Stimulated activated CD4-positive, alpha-beta T cell treated with anti-CD3 and anti-CD28 coated beads, Interleukin-4, amount 100 ng/mL, for 48 hours (primary cell): ENCODE measurements at regions not wholly inside any gene's neighbourhood (a gene's known extent, or its start where the extent isn't known, plus 50 kb on each side); places are given as distances from the start of the nearest gene placed in this dataset.
"Not testable (repeated sequence)": the region's sequence is repeated elsewhere in the genome, so short reads cannot be mapped to it uniquely, and the experiment has no call there.

Source experiments
- DNase-seq, 2 donors: peaks; one replicate each; pipeline ENCODE4 v3.0.0-alpha.2; 2020; ENCODE audit warnings: low read depth in 2 of 2

DNA sequence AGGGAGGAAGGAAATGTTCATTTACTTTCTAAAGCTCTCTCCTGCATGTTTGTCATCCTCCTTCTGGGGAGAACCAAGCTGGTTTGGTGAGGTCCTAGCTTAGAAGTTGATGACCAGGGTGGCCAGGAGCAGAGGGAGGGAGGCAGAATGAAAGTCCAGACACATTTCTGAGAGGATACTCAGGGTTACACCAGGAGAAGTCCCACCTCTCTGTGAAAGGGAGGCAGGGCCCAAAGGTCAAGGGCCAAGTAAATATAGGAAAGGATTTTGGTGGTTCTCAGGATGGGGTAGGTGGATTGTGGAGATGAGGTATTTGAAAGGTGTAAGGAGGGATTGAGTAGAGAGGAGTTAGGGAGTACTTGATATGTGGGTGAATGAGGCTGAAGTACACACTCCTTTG lies 58.0 kb upstream of the FBXO11 start:
- DNase-seq: no peak

DNA sequence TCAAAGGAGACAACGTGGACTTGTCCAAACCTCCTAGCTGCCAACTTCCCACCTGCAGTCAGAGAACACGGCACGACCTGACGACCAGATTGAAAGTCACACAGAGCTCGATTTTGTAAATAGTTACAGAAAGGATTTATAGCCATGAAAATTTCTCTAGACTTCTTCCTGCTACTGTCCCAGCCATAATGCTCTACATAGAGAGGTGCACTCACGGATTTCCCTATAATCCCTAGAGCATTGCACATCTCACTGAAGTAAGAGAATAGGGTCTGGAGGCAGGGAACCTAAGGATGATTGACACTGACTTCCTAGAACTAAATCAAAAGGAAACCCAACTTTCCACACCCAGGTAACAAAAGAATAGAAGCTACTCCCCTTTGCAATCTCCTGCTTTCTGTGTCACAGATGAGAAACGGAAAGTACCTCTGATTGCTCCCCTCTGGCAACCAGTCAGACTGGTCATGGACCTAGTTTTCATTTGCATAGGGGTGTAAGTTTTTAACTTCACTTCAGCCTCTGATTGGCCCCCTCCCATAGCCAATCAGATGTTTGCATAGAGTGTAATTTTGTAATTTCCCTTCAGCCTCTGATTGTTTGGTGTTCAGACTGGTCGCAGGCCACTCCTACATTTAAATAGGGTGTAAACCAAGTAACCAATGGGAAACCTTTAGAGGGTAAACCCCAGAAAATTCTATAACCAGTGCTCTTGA lies 58.6 kb upstream of the FBXO11 start:
- no peak for DNase-seq

DNA sequence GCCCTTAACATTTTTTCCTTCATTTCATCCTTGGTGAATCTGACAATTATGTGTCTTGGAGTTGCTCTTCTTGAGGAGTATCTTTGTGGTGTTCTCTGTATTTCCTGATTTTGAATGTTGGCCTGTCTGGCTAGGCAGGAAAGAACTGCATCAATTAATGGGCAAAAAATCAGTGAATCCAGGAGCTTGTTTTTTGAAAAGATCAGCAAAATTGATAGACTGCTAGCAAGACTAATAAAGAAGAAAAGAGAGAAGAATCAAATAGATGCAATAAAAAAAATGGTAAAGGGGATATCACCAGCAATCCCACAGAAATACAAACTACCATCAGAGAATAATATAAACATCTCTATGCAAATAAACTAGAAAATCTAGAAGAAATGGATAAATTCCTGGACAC lies 70.4 kb upstream of the FBXO11 start:
- DNase-seq: not testable (repeated sequence)

GRCh38 chr2:47984041-47984440 lies 77.7 kb upstream of the FBXO11 start:
- no peak for DNase-seq

GRCh38 chr2:47990503-47990902 lies 84.2 kb upstream of the FBXO11 start:
- DNase-seq: no peak

GRCh38 chr2:47992671-47993070 lies 86.4 kb upstream of the FBXO11 start:
- DNase-seq: no peak

DNA sequence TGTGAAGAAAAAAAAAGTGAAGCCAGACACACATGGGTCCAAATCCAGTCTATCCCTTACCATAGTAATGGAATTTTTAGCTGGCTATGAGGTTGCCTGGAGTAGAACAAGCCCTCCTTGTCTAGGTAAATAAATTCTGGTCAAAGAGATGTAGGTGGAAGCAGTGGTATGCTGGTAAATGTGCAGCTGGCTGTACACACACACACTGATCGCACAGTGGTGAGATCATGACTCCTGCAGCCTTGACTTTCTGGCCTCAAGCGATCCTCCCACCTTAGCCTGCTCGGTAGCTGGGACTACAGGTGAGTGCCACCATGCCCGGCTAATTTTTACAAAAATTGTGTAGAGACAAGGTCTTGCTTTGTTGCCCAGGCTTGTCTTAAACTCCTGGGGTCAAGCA lies 90.5 kb upstream of the FBXO11 start:
- no peak for DNase-seq

DNA sequence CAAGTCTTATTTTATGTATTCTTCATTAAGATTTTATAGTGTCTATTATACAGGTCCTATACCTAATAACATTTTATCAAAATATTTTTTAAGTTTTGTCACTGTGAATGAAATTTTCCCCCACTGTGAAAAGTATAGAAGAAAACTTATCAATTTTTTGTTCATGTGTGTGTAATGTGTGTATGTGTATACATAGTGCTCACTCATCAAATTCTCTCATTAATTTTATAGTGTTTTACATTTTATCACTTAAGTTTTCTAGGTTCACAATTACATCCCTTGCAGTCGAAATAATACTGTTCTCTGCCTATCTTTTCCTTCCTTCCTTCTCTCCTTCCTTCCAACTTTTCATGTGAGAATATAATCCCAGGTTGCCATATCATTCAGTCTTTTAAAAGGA lies 93.2 kb upstream of the FBXO11 start:
- no peak for DNase-seq

- DNase-seq: no peak
Measured at GRCh38 chr2:48001498-48001897, 95.2 kb upstream of the FBXO11 start.

DNA sequence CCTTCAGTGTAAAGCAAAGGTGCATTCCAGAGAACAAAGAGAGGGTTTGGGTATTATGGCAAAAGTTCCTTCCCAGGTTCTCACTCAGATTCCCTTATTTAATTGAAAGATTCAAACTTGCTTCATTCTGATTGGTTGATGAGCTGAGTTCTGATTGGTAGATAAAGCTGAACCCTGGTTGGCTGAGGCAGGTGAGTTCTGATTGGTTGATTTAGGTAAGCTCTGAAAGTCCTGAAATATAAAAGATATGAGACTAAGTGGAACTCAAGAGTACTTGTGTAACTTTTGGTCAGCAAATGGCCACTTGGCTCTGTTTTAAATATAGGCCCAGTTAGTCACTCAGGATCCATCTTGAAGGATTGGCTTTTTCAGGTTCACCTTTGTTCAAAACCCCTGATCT lies 99.8 kb upstream of the FBXO11 start:
- no peak for DNase-seq

DNA sequence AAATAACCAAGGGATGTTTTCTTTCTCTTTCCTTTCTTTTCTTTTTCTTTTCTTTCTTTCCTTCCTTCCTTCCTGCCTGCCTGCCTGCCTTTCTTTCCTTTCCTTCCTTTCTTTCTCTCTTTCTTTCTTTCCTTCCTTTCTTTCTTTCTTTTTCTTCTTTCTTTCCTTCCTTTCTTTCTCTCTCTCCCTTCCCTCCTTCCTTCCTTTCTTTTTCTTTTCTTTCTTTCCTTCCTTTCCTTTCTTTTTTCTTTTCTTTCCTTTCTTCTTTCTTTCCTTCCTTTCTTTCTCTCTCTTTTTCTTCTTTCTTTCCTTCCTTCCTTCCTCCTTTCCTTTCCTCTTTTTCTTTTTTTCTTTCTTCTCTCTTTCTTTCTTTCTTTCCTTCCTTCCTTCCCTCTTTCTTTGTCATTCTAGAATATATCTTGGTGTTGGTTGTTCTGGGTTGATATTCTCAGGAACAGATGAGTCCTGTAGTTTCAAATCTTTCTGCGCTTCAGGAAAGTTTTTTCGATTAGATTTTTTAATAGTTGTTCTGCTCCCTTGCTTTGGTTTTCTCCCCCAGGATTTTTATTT lies 101.5 kb upstream of the FBXO11 start:
- DNase-seq: no peak

GRCh38 chr2:48009256-48009655 lies 103.0 kb upstream of the FBXO11 start:
- no peak for DNase-seq

GRCh38 chr2:48015421-48015820 lies 109.1 kb upstream of the FBXO11 start:
- no peak for DNase-seq

DNA sequence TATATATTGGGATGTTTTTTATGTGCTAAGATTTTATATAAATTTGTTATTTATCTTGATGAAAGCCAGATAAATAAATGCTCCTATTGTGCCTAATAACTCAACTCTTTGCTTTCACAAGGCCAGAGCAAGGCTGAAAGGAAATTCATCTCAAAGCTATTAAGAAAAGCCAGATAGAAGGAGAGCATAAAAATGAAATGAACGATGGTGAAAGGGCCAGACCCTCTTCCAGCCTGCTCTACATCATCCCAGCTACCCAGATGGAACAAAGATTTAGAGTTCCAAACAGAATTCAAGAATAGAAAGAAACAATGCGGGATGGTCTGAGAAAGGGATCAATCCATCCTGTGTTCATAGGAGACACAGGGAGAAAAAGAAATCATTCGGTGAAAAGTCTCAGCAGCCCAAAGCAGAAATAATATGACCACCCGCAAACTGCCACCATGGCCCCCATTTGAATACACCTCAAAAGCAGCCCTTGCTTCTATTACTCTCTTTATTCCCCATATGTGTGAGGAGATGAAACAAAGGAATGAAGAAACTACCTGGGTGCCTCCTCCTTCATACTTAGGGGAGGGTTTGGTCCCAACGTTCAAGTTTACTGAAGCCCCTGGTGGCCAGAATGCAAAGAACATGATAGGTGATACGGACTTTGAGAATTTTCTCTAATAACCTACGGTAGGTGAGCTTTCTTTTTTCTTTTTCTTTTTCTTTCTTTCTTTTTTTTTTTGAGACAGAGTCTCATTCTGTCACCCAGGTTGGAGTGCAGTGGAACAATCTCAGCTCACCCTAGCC lies 110.1 kb upstream of the FBXO11 start:
- DNase-seq: no peak

- DNase-seq: no peak
Measured at GRCh38 chr2:48017136-48017535, 110.8 kb upstream of the FBXO11 start.

- DNase-seq: no peak
Measured at GRCh38 chr2:48018480-48018879, 112.2 kb upstream of the FBXO11 start.

GRCh38 chr2:48026865-48027264 lies 120.6 kb upstream of the FBXO11 start:
- DNase-seq: no peak

DNA sequence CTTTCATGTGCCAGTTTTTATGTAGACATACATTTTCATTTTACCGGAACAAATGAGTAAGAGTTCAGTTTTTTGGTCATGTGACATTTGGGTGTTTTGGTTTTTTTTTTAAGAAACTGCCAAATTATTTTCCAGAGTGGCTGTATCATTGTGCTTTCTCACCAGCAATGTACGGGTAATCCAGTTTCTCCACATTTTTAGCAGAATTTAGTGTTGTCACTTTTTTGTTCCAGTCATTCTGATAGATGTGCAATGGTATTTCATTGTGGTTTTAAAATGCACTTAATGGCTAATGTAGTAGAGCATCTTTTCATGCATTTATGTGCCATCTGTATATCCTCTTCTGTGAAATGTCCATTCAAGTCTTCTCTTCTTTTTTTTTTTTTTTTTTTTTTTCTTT lies 126.5 kb upstream of the FBXO11 start:
- DNase-seq: no peak

- DNase-seq: no peak
Measured at GRCh38 chr2:48034295-48034694, 128.0 kb upstream of the FBXO11 start.

DNA sequence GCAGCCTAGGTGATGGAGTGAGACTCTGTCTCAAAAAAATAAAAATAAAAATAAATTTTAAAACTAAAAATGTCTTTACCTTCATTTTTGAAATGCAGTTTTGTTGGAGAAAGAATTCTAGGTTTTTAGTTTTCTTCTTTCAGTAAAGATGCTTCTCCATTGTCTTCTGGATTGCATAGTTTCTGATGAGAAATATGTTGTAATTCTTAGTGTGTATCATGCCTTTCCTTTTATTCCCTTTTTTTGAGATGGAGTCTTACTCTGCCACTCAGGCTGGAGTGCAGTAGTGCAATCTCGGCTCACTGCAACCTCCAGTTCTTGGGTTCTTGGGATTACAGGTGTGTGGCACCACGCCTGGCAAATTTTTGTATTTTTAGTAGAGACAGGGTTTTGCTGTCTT lies 130.0 kb upstream of the FBXO11 start:
- DNase-seq: no peak

DNA sequence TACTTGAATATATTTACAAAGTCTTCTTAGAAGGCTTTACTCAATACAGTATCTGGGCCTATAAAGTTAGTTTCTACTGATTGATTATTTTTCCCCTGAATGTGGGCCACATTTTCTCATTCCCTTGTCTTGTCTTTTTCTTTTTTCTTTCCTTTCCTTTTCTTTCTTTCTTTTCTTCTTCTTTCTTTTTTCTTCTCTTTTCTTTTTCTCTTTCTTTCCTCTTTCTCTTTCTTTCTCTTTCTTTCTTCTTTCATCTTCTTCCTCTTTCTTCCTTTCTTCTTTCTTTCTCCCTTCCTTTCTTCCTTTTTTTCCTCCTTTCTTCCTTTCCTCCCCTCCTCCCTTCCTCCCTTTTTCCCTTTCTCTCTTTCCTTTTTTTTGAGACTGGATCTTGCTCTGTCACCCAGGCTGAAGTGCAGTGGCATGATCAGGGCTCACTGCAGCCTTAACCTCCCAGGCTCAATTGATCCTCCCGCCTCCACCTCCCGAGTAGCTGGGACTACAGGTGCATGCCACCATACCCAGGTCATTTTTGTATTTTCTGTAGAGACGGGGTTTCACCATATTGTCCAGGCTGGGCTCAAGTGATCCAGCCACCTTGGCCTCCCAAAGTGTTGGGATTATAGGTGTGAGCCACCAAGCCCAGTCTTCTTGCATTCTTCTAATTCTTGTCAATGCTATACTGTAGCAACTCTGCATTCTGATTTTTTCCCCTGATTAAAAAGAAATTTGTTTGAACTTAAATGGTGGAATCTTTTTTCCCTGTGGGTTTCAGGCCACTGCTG lies 133.1 kb upstream of the FBXO11 start:
- DNase-seq: no peak

DNA sequence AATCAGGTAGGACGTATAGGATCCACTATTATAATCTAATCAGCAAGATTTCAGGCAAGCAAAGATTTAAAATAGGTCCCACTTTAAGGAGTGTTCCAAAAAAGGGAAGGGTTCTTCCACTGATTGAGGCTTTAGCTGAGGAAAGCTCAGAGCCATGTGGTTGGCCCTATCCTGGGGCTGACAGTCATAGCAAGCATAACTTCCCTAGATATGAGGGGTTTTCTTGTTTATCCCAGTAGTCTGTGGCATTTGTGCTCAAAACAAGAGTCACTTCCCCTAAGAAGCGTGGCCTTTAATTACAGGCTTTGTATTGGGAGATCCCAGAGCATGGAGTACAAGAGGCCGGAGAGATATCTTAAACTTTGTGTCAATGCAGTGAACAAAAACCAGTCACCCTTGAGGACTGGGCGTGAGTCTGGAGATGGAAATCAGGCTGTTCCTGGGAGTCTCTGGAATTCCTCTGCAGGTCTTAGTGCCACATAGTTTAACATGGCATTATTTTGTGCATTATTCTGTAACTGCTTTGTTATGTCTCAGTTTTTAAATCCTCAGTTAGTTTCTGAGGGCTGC lies 136.9 kb upstream of the FBXO11 start:
- no peak for DNase-seq
